SU-DHL-6 (cell line): ENCODE measurements at regions not wholly inside any gene's neighbourhood (a gene's known extent, or its start where the extent isn't known, plus 50 kb on each side); places are given as distances from the start of the nearest gene placed in this dataset.

Experiments used
- CTCF ChIP-seq: fragments of 200-600 bp; sonication (generic); IDR thresholded peaks from one replicate; pipeline ENCODE4 v1.5.1; 2017; ENCODE audit warnings: antibody characterized with exemption, mild to moderate bottlenecking, low read length, moderate library complexity; ENCODE audit not compliant: insufficient read depth, poor library complexity, severe bottlenecking
- EZH2phosphoT487 ChIP-seq: fragments of 200-600 bp; sonication (generic), shearing (Covaris generic); conservative IDR thresholded peaks from 2 replicates; pipeline ENCODE4 v1.6.1; 2018; ENCODE audit warnings: mild to moderate bottlenecking, antibody characterized with exemption, low read length, moderate library complexity, mixed read lengths

GRCh38 chr12:11482955-11483354 lies 87.6 kb upstream of the PRB2 start:
- TF ChIP-seq CTCF: no peak
- no peak for TF ChIP-seq EZH2phosphoT487
